Osteocyte (in vitro differentiated cells): ENCODE measurements at regions not wholly inside any gene's neighbourhood (a gene's known extent, or its start where the extent isn't known, plus 50 kb on each side); places are given as distances from the start of the nearest gene placed in this dataset.

ENCODE experiments used
- DNase-seq: peaks from one replicate; pipeline ENCODE4 v3.0.0; 2021; ENCODE audit warnings: mixed read lengths; ENCODE audit not compliant: unreplicated experiment; ENCODE audit errors: extremely low spot score
- H3K27ac Mint-ChIP-seq: one replicate; pipeline ENCODE4 v1.8.0; 2021; ENCODE audit warnings: mild to moderate bottlenecking, mixed read lengths; ENCODE audit not compliant: unreplicated experiment
- H3K27me3 Mint-ChIP-seq: one replicate; pipeline ENCODE4 v1.8.0; 2021; ENCODE audit warnings: mixed read lengths; ENCODE audit not compliant: unreplicated experiment
- H3K36me3 Mint-ChIP-seq: one replicate; pipeline ENCODE4 v1.8.0; 2021; ENCODE audit warnings: mixed read lengths; ENCODE audit not compliant: unreplicated experiment
- H3K4me1 Mint-ChIP-seq: one replicate; pipeline ENCODE4 v1.8.0; 2021; ENCODE audit warnings: mixed read lengths; ENCODE audit not compliant: unreplicated experiment
- H3K4me3 Mint-ChIP-seq: one replicate; pipeline ENCODE4 v1.8.0; 2021; ENCODE audit warnings: mild to moderate bottlenecking, moderate library complexity, mixed read lengths; ENCODE audit not compliant: unreplicated experiment
- H3K9me3 Mint-ChIP-seq: one replicate; pipeline ENCODE4 v1.8.0; 2021; ENCODE audit warnings: mixed read lengths; ENCODE audit not compliant: unreplicated experiment
- CTCF ChIP-seq: fragments of 200-600 bp; sonication (generic); IDR thresholded peaks from 2 replicates; pipeline ENCODE4 v1.5.0; 2021; ENCODE audit warnings: antibody characterized with exemption, mild to moderate bottlenecking, moderate library complexity

- H3K27me3 Mint-ChIP-seq, result no peaks in the 10 kb centered on the region
- H3K9me3 Mint-ChIP-seq, result peaks cover 9% of the 10 kb centered on the region
- no peaks in the 10 kb centered on the region for H3K36me3 Mint-ChIP-seq
- TF ChIP-seq CTCF, result no peak
- no peak overlapping the region for H3K27ac Mint-ChIP-seq
- H3K4me1 Mint-ChIP-seq, result no peaks in the 10 kb centered on the region
- DNase-seq, result no peak
- H3K4me3 Mint-ChIP-seq, result no peak overlapping the region
These were observed 156.3 kb upstream of the SKOR2 start for GRCh38 chr18:47407736-47408135.

- H3K27ac Mint-ChIP-seq, result no peak overlapping the region
- H3K4me3 Mint-ChIP-seq, result no peak overlapping the region
- no peak for TF ChIP-seq CTCF
- no peaks in the 10 kb centered on the region for H3K36me3 Mint-ChIP-seq
- H3K27me3 Mint-ChIP-seq, result no peaks in the 10 kb centered on the region
- no peak for DNase-seq
- H3K9me3 Mint-ChIP-seq, result peaks cover 9% of the 10 kb centered on the region
- no peaks in the 10 kb centered on the region for H3K4me1 Mint-ChIP-seq
These were observed 153.4 kb upstream of the SKOR2 start for GRCh38 chr18:47404845-47405244.

GRCh38 chr18:47403949-47404348 lies 152.5 kb upstream of the SKOR2 start:
- Mint-ChIP-seq H3K4me1 (no peaks in the 10 kb centered on the region), H3K27me3 (no peaks in the 10 kb centered on the region), H3K4me3 (no peak overlapping the region), H3K36me3 (no peaks in the 10 kb centered on the region), H3K9me3 (peaks cover 12% of the 10 kb centered on the region), H3K27ac (no peak overlapping the region)
- no peak for TF ChIP-seq CTCF
- no peak for DNase-seq

GRCh38 chr18:47403317-47403716 lies 151.9 kb upstream of the SKOR2 start:
- H3K4me3 Mint-ChIP-seq, result no peak overlapping the region

GRCh38 chr18:47399475-47399874 lies 148.0 kb upstream of the SKOR2 start:
- DNase-seq, result no peak
- no peak overlapping the region for H3K4me3 Mint-ChIP-seq
- peaks cover 8% of the 10 kb centered on the region for H3K9me3 Mint-ChIP-seq
- TF ChIP-seq CTCF, result no peak
- no peaks in the 10 kb centered on the region for H3K4me1 Mint-ChIP-seq
- no peaks in the 10 kb centered on the region for H3K27me3 Mint-ChIP-seq
- H3K36me3 Mint-ChIP-seq, result no peaks in the 10 kb centered on the region
- H3K27ac Mint-ChIP-seq, result no peak overlapping the region

More at GRCh38 chr18:47403317-47403716, 151.9 kb upstream of the SKOR2 start:
- Mint-ChIP-seq H3K27ac (no peak overlapping the region), H3K4me1 (no peaks in the 10 kb centered on the region), H3K9me3 (peaks cover 13% of the 10 kb centered on the region), H3K27me3 (no peaks in the 10 kb centered on the region), H3K36me3 (no peaks in the 10 kb centered on the region)
- no peak for TF ChIP-seq CTCF
- DNase-seq, result no peak
